ENCODE measurements at regions not wholly inside any gene's neighbourhood (a gene's known extent, or its start where the extent isn't known, plus 50 kb on each side); places are given as distances from the start of the nearest gene placed in this dataset.
A peak's percentile ranks its signal among the peaks of the same experiment; 100 is the strongest.

DNA sequence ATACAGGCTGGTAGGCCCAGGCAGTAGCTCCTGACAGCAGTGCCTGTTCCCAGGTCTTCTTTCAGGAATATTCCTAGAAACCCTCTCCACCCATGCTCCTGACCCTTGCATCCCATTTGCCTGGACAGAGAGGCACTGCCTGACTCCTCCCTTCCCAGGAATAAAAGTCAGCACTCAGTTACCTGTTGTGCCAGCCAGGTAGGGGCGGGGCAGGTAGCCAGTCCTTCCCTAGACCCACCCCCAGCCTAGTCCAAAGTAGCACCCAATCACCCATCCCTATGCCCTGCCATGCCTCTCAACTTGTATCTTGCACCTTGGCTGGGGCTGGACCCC lies 129.9 kb downstream of the MRPL14 start:
- no peak for DNase-seq

- no peak for DNase-seq
Observed at GRCh38 chr6:43996618-43997344, 130.5 kb downstream of the MRPL14 start.

DNA sequence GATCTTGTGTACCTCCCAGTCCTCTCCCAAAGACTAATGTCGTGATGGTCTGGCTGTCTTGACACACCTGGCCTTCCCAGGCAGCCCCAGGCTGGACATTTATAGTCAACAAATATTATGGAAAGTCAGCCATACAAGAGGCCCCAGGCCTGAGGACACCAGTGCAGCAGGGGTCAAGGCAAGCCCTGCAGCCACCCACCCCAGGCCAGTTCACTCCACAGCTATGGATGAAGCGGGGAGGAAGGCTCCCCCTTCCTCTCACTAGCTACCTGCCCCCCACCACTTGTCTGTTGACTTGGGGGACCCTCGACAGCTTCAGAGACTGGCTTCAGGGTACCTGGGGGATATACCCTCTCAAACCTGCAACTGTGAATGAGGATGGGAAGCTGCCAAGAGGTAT lies 132.1 kb downstream of the MRPL14 start:
- no peak for DNase-seq

GRCh38 chr6:43993881-43994523 lies 133.2 kb downstream of the MRPL14 start:
- DNase-seq = no peak

- DNase-seq = no peak
Observed at GRCh38 chr6:43992783-43993644, 134.2 kb downstream of the MRPL14 start.

DNA sequence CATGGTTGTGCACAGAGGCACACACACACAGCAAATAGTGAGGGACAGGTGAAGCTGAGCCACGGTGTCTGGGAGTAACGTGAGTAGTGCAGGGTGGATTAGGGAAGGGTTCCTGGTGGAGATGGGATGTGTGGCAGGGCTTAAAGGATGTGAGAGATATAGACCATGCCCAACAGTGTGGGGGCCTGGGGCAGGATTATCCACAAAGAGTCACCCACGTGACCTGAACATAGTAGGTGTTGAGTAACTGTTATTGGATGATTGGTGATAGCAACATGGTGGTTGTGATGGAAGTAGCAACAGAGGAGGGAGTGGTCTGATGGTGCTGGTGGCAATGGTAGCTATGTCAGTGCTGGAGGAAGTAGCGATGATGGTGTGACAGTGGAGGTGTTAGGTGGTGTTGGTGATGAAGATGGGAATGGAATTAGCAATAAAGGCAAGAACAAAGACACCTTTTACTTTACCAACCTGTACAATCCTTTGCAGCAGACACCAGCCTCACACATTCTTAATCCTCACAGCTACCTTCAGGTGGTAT lies 135.1 kb downstream of the MRPL14 start:
- DNase-seq = no peak

DNA sequence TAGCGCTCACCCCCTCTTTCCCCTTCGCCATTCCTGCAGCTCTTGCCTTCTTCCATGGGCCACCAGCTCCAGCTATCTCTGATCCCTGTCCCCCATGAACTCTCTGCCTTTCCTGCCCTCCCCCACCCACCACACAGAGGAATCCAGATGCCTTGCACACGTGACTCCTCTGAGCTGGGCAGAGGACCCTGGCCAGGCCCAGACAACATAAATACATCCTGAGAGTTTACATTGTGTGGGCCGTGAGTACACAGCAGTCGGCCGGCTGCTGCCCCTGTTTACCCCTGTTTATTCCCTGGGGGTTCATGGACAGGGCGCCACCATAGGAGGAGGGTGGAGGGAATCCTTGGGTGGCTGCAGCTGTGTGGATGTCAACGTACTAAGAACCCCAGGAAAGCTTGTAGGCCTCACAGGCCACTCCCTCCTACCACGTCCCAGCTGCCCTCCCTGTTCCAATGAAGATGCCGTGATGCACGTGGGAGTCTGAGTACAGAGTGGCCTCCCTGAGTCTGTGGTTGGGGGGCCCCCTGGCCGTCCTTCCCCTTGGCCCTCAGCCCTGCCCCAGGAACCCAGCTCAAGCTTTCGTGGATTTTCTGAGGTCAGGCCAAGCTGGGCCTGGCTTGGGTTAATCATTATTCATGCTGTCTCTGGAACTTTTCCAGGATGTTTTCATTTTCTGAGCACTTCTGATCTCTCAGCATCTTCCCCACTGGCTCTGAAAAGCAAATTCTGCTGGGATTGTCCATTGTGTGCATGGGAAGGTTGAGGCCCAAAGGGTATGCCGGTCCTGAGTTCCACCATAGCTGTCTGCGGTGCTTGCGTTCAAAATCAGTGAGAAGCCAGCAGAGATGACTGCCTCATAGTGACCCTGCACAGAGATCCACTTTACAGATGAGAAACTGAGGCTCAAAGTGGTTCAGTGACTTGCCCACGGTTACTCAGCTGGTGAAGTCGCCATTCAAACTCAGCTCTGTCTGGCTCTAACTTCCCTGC lies 136.3 kb downstream of the MRPL14 start:
- peak; percentile 33 to 59 for DNase-seq

- DNase-seq = no peak
Observed at GRCh38 chr6:43990275-43990626, 137.0 kb downstream of the MRPL14 start.

GRCh38 chr6:43989581-43990146 lies 137.6 kb downstream of the MRPL14 start:
- no peak for DNase-seq

DNA sequence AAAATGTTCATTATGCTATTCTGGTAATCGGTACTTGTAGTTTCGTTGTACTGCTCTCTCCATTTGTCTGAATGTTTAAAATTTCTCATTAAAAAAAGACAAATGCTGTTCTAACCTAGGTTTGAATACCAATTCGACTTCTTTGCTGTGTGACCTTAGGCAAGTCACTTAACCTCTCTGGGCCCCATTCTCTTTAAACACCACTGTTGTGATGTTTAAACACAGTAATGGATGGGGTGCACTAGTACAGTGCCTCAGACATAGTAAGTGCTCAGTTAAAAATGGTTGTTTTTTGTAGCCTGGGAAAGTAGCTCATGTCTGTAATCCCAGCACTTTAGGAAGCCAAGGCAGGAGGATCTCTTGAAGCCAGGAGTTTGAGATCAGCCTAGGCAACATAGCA lies 138.5 kb downstream of the MRPL14 start:
- no peak for DNase-seq

DNA sequence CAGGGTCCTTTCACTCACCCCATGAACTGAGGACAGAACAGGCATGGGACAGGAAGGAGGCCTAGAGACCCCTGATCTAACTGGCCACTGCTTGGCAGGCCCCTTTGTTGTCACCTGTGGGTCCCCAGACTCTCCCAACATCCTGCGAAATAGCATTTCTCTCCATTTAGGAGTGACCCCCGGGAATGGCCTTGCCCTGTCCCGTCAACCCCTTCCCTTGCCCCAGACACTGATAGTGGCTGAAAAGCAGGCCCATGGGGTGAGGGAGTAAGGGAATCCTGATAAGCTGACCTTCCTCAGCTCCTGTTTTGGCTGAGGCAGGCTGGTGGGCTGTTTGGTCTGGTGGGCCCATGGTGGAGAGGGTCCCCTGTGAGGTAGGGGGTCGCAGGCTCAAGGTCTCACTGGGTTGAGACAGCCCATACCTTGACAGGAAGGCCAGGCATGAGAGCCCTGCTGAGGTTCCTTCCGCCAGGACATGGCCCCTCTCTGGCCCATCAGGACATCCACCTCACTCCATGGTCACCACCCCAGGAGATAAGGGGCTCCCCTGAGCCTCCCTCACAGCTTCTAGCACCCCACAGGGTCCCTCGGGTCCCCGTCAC lies 139.3 kb downstream of the MRPL14 start:
- no peak for DNase-seq

DNA sequence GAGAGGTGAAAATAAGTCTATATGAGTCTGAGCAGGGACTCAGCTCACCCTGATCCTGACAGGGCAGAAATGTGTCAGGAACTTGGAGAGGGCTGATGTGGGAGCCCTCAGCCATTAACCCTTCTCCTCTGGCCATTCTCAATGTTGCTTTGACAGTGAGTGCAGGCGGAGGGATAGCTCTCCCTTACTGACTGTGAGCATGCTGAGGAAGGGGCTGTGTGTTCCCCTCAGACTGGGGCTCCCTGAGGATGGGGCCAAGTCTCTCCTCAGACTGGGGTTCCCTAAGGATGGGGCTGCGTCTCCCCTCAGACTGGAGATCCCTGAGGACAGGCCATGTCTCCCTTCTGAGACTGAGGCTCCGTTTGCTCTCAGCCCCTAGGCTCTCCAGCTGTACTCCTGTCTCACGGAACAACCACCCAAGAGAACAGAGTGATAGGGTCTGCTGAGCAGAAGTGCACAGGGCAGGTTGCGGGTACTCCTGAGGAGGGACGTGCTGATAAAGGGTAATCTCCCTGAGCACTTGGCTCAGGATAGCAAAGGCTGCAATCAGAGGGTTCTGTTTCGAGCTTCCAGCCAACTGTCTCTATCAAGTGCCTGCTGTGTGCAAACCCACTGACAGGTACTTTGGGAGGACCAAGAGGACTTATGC lies 141.0 kb downstream of the MRPL14 start:
- no peak for DNase-seq

DNA sequence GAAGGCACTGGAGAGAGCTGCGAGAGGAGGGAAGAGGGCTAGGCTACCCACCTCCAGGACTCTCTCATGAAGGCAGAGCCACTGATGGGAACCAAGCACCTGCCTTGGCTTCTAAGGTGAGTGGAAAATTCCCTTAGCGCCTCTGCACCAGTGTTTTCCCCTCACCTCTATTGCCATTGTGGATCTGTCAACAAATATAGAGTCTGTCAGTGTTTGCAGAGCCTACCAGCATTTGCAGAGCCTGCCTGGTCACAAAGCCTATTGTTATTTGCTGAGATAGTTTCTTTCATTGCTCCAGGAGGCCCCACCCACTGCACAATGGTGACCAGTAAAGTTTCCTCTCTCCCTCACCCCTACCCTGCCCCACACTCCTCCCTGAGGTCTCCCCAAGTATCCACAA lies 141.9 kb downstream of the MRPL14 start:
- no peak for DNase-seq

DNA sequence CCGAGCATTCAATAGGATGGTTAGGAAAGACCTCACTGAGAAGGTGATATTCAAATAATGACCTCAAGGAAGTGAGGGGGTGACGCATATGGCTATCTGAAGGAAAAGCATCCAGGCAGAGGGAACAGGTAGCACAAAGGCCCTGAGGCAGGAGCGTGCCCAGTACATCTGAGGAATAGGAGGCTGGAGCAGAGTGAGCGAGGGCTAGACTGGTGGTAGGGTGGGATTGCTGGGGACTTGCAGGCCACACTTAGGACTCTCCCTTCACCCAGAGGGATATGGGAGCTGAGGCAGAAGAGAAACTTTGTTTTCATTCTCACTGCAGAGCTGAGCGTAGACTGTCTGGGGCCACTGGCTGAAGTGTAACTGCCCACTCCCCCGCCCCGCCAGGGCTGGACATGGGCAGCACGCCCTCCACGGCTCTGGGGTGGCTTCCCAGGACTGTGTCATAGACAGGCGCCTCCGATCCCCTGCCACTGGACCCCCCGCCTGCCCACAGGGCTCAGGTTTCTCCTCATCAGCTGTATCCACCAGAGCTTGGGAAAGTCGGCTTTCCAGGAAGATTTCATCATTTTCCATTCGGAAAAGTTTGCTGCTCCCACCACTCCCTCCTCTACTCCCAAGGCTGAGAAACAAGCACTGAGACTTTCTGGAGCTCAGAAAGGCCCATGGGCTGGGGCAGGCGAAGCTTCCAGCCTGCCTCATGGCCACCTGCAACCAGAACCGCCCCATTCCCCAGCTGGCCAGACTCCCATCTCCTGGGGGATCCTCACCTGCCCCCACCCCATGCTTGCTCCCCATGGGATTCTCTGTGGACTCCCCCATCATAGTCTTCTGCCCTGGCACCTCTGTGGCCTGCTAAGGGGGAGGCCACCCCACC lies 142.6 kb downstream of the MRPL14 start:
- no peak for DNase-seq

GRCh38 chr6:43983632-43984031 lies 143.6 kb downstream of the MRPL14 start:
- DNase-seq = no peak

DNA sequence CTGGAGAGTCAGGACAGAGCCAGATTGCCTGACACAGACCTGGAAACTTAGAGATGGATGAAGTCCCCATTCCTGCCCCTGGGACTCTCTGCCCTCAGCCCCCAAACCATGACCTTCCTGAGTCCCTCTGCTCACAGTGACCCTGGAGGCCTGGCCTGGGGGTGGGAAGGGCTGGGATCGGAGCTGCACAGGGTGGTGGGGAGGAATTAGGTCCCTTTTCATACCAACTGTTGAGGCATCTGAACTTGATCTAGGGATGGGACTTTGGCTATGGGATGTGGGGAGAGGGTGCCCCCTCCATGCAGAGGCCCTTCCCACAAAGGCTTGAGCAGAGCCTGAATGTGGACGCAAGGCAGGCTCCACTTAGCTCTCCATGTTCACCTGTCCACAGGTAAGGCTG lies 144.1 kb downstream of the MRPL14 start:
- DNase-seq = no peak

DNA sequence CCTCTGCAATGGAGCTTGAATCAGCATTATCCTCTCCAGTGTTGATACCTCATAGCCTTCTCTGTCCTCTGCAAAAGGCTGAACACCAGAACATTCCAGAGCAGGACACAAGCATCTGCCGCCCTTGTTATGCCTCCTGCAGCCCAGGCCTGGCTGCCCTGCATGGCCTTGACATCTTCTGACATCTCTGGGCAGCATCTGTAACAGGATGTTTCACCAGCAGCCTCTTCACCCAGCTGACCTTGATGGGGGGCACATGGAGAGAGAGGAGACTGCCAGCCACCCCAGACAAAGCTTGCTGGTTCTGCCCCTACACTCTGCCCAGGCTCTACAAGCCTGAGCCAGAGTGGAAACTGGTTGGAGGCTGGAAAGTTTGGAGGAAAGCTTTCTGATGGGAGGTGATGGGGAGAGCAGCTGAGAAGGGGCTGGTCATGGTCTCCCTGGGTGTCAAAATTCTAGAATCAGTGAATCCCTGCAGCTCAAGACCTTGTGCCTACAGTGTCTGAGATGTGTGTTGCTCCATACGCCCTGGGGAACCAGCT lies 145.1 kb downstream of the MRPL14 start:
- DNase-seq = no peak

GRCh38 chr6:43981363-43981990 lies 145.8 kb downstream of the MRPL14 start:
- no peak for DNase-seq

Measured in SHP77 (cell line).